ENCODE measurements at regions not wholly inside any gene's neighbourhood (a gene's known extent, or its start where the extent isn't known, plus 50 kb on each side); places are given as distances from the start of the nearest gene placed in this dataset.

DNA sequence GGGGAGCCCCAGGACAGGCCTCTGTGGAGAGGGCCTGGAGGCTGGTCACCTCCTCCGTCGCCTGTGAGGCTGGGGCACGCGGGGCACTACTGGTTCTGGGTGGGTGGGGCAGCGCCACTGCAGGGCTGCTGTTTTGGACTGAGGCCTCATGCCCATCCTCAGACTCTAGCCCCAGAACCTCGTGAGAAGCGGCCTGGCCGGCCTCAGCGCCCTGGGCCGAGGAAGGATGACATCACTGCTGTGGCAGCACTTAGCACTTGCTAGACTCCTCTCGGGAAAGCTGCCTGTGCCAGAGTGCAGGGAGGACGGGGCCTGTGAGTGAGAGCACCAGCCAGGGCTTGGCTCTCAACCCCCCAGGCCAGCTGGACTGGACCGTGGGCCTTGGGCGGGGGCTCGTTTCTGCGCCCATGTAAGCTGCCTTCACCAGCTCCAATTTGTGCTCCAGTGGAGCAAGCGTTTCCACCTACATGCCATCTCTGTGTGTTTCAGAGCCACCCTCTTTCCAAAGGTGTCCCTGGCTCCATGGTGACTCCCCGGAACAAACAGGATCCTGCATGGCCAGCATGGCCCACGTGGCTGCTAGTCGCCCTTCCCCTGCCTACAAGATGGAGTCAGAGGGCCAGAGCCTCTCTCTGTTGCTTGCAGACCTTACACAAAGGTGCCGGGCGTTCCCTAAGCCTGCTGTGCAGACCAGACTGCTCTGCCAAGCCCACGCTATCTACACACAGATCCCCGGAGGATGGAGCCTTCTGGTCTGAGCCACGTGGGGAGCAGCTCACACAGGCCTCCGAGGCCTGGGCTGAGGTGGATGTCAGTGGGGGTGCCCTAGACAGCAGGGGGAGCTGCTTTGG lies 102.9 kb downstream of the CTTN start:
- DNase-seq (ENCODE audit: extremely low read depth in 1 of 2, low read depth in 1 of 2), result no peak

DNA sequence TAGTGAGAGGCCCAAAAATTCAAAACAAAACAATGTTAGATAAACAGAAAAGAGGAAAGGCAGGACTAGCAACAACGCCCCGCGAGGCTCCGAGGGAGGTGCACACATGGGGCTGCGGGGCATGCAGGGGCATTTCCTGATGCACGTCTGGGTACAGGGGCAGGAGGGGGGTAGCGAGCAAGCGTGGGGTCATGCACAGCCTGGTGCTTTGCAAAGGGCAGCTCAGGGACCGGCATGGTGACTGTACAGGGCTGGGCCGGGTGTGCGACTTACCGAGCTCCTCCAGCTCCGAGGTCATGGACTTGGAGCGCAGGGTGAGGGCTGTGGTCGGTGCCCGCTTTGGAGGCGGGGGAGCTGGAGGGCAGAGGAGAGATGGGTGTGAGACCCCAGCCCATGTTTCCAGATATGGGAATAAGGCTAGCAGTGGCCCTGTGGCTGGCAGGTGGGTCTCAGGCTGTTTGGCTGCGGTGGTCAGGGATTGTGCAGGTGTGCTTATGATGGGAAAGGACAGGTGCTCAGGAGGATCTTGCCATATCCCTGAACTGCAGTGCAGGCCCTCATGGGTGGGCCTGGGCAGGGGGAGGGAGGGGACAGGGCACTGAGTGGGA lies 103.7 kb downstream of the CTTN start:
- DNase-seq (ENCODE audit: extremely low read depth in 1 of 2, low read depth in 1 of 2), result no peak

DNA sequence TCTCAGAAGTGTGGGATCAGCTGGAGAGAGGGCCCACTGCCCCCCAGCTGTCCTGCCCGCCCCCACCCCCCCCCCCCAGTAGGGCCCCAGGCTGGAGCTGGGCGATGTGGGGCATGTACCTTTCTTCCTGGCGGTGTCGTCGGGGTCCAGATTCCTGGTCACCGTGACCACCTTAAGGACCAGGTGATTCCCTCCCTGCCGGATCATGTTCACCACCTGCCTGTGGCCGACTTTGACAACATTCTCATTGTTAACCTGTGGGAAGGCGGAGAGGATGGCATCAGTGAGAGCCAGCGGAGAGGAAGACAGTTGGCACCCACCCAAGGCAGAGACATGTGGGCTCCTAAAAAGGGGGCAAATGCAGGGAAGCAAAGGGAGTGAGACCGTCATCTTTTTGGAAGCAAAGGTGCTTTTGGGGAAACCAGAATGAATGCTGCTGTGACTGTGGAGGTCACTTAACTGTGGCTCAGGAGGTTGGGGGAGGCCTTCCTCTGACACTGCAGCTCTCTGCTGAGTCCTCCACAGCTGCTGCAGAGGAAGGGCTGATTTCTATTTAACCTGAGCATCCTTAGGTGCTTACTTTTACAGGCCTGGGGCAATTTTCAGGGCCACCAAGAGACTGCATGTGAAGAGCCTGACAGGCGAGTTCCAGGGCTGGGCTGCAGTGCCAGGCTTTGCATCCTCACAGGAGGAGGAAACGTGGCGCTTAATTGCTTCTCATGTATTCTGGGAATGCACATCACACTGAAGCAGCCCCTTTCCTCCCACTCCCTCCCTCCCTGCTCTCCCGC lies 104.5 kb downstream of the CTTN start:
- DNase-seq (ENCODE audit: extremely low read depth in 1 of 2, low read depth in 1 of 2), result no peak

DNA sequence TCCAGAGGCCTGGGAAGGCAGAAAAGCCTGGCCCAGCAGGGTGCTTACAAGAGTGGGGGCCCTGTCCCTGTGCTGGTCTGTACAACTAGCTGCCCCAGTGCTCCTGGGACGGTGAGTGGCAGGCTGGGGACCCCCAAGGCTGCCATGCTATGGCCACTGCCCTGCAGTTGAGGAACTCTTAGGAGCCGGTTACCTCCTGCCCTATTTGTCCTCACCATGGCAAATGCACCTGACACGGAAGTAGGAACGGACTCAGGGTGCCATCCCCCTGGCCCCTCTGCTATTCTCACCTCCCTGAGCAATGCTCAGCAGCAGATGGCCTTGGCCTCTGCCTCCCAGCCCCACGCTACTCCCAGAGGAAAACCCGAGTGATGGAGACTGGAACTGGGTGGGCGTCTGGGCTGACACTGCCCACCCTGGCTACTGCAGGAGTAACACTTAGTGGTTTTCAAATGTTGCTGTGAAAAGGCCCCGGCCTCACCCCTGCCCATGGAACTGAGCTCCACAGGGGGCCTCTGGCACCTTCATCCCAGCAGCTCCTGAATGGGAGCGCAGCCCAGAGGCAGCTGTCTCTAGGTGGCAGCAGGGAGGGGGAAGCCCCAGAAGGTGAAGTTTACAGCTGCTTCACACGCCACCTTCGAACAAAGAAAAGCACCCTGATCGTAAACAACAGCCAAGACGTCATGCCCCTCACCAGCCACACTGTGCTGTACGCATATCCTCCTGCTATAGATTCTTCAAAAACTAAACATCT lies 105.3 kb downstream of the CTTN start:
- DNase-seq (ENCODE audit: extremely low read depth in 1 of 2, low read depth in 1 of 2), result no peak

DNA sequence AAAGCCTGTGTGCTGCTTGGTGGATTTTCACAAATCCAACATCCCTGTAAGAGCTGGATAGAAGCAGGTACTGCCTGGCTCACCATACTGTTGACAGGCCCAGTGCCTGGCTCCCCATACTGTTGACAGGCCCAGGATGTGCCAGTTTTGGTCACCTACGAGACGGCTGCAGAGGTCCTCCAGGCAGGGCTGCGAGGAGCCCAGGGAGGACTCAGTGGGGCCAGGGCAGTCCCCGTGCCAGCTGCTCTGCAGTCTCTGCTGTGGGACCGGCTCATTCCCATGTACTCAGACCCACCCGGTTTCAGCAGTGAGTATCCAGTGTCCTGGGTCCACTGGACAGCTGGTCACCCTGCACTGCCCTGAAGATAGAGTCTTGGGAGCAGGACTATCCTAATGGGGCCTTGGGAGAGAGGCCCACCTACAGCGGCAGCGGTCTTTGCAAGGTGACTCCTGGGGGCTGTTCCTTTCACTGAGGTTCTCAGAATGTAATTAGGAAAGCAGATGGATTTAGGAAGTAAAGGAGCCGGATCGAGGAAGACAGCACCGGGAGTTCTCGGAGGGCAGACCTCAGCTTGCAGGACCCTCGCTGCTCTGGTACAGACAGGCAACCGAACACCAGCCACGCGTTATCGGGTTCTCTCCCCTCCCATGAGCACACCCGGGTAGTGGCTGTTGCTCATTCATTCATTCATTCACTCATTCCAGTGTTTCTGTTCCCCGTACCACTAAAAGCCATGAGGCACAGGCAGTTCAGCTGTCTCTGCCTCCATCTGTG lies 106.1 kb downstream of the CTTN start:
- no peak for DNase-seq (ENCODE audit: extremely low read depth in 1 of 2, low read depth in 1 of 2)

DNA sequence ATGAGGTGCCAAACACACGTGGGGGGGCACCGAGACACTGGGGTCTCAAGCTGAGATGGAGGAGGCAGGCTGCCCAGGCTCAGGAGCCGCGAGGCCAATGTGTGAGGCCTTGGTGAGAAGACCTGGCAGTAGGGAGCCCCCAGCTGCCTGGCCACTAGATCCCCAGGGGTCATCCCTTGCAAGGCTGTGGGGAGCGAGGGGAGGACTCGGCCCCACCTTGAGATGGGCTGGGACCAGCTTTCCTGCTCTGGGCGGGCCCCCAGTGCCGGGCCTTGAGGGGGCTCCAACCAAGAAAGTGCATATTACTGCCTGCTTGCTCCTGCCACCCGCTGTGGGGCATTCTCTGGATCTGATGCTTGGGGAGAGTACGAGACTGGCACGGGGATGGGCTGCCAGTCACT lies 107.0 kb downstream of the CTTN start:
- no peak for DNase-seq (ENCODE audit: extremely low read depth in 1 of 2, low read depth in 1 of 2)

DNA sequence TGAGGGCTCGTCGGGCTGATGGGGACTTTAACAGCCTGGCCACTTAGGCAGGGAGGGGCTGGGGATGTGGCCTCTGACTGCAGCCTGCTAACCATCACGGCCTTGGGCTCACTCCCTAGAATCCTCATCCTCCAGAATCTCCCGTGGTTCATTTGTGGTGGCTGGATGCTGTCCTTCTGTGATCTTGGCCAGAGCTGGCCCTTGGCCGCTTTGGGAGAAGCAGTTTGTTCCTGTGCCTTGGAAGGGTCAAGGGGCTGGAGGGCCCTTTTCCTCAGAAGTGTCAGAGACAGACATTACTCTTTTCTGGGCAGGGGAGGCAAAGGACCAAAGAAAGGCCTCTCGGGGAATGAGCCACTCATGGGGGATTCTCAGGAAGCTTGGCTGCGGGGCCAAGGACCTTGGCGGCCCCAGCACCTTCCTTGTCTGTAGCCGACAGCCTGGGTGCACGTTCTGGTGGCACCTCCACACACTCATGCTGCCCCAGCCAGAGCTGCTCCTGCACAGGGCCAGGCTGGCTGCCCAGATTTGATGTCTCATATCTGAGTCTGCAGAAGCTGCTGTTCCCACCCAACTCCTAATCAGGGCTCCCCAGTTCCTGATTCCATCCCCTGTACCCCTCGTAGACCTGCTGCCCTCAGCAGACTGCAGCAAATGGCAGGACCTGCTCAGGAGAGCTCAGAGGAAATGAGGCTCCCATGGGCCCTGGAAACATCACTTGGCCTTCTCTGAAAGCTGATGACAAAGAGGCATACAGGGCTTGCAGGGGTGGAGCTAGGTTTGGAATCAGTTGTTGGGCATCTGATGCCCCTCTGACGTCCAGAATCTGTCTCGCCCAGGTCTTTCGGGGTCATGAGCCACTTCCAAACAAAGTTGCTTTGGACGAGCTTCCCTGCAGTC lies 107.7 kb downstream of the CTTN start:
- no peak for DNase-seq (ENCODE audit: extremely low read depth in 1 of 2, low read depth in 1 of 2)

DNA sequence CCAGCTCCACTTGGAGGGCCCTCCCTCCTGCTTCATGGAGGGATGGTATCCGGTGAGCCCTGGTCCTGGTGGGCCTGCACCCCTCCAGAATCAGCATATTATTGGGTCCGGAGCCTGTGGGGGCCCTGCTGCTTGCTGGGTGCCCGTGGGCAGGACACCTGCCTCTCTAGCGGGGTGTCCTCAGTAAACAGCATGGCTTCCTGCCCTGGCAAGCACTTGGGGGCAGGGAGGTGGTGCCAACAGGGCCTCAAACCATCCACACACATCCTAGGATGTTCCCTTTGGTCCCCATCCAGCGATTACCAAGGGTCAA lies 108.3 kb downstream of the CTTN start:
- no peak for DNase-seq (ENCODE audit: extremely low read depth in 1 of 2, low read depth in 1 of 2)

DNA sequence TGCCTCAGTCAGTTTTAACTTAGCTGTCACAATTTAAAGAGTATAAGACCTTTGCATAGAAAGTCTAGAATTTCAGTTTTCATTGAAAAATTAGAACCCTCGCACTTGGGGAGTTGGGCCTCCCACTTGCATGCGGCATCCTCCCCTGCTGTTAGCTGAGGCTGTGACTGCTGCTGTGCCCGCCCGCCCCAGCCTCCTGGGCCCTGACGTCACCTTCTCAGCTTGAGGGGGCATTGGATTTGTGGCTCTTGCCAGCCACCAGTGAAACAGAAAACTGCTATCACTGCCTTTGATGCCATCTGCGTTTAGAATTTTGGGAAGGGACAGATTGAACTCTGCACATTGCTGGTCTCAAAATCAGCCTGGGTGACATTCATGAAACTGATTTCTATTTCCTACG lies 108.7 kb downstream of the CTTN start:
- no peak for DNase-seq (ENCODE audit: extremely low read depth in 1 of 2, low read depth in 1 of 2)

DNA sequence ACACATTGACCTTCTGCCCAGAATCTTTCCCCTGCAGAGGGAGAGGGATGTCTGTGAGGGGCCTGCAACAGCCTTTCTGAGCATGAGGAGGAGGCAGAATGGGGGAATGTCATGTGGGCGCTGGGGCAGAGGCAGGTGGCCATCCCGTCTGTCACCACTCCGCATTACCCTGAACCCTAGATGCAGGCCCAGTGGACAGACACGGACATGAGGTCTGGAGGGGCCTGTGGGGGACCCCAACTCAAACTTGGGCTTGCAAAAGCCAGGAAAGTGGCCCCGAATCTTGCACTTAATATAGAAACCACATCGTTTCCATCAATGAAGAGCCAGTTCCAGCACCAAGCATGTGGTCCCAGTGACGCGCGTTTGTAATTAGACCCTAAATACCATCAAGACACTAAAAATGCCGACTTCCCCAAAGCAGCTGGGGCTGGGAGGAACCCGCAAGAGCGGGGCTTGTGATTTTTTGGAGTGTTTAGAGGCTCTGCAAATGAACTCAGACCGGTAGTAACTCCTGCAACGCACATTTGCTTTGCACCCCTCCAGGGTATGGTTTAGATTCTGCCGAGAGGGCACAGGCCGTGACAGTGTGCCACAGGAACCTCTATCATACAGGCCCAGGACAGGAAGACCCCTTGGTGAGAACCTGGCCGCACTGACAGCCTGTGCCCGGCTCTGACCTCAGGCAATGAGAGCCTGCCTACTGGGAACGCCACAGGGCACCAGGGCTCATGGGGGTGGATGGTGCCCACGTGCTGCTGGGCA lies 109.3 kb downstream of the CTTN start:
- no peak for DNase-seq (ENCODE audit: extremely low read depth in 1 of 2, low read depth in 1 of 2)

DNA sequence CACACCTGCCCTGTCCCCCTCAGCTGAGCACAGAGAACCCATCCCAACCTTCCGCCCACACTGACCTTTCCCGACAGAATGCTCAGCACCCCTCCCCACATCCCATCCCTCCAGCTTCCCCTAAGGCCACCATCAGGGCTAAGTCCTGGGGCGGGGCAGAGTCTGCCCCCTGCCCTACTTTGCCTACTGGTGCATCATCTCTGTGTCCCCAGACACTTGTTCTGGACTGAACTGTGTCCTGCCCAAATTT lies 109.8 kb downstream of the CTTN start:
- DNase-seq (ENCODE audit: extremely low read depth in 1 of 2, low read depth in 1 of 2), result no peak

DNA sequence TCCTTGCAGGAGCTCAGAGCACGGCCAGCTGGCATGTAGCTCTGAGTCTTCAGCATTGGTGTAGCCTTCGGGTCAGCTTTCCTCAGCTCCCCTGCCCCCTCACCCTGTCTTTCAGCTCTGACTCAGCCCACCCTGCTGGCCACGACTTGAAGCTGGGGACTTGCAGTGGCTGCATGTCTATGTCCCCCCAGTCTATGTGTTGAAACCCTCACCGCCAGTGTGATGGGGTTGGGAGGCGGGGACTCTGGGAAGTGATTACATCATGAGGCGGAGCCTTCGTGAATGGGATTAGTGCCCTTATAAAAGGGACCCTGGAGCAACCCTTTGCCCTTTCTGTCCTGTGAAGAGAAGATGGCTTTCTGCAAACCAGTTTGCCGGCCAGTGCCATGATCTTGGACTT lies 111.1 kb downstream of the CTTN start:
- no peak for DNase-seq (ENCODE audit: extremely low read depth in 1 of 2, low read depth in 1 of 2)

DNA sequence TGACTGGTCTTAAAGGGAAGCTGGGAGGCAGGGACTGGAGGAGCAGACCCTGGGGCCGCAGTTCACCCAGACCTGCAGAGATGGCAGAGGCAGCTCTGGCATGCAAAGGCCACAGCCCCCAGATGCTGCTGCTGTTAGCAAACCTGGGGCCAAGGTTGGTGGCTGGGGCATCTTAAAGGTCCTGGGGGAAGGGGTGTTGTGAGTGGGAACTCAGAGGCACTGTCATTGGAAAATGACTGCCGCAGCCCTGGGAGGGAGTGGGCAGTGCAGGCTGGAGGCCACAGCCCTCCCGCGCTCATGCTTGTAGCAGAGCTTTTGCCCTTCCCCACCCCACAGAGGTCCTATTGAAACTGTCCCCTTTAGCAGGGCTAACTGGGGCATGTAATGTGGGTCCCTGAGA lies 111.8 kb downstream of the CTTN start:
- no peak for DNase-seq (ENCODE audit: extremely low read depth in 1 of 2, low read depth in 1 of 2)

DNA sequence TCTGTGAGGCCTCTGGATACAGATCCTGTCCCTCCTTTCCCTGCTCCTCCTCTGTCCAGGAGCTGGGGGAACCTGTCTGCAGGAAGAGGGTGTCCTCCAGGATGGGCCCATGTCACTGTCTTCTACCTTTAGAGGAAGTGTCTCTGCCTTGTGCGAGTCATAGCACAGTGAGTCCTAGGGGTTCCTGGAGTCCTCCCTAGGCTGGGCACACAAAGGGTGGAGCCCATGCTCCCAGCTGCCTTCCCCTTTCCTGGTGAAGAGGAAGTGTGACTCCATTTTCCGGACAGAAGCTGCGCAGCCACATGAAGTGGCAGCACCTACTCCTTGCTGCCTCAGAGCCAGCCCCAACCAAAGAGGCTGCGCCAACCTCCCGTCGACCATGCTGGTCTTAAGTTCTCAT lies 112.2 kb downstream of the CTTN start:
- DNase-seq (ENCODE audit: extremely low read depth in 1 of 2, low read depth in 1 of 2), result no peak

DNA sequence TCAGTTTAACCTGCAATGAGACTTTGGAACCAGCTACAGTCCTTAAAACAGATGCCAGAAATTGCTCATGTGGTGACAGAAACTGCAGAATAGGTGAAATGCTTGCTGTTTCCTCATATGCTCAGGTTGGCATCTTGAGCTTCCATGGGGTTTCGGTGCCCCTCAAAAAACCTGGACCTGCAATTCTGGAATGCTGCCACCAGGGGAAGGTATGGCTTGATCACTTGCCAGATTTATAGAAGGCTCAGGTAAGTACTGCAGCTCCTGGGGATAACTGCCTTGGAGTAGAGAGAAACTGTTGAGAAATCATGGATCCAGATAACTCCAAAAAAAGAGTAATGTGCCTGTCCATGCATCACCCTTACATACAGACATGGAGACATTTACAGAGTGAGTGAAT lies 113.0 kb downstream of the CTTN start:
- no peak for DNase-seq (ENCODE audit: extremely low read depth in 1 of 2, low read depth in 1 of 2)

DNA sequence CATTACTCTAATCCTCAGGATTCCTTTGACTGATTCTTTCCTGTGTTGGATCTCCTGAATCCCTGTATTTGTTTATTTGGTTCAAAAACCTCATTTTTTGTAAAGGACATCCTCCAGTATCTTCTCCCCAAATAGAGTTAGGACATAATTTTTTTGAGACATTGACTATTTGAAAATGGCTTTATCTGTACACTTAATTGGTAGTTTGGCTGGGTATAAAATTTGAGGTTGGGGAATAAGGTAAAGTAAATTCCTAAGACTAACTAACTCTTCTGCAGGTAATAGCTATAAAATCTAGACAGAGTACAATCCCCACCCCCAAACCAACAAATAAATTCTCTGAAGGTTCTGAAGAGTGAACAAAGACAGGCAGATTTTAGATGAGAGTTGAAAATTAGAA lies 114.4 kb downstream of the CTTN start:
- no peak for DNase-seq (ENCODE audit: extremely low read depth in 1 of 2, low read depth in 1 of 2)

DNA sequence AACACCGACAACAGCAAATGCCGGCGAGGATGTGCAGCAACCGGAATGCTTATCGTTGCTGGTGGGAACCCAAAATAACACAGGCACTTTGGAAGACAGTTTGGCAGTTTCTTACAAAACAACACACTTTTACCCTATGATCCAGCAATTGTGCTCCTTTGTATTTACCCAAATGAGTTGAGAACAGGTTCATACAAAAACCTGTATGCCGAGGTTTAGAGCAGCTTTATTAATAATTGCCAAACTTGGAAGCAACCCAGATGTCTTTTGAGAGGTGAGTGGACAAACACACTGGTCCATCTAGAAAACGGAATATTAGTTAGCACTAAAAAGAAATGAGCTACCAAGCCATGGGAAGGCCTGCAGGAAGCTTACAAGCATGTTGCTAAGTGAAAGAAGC lies 118.9 kb downstream of the CTTN start:
- no peak for DNase-seq (ENCODE audit: extremely low read depth in 1 of 2, low read depth in 1 of 2)

DNA sequence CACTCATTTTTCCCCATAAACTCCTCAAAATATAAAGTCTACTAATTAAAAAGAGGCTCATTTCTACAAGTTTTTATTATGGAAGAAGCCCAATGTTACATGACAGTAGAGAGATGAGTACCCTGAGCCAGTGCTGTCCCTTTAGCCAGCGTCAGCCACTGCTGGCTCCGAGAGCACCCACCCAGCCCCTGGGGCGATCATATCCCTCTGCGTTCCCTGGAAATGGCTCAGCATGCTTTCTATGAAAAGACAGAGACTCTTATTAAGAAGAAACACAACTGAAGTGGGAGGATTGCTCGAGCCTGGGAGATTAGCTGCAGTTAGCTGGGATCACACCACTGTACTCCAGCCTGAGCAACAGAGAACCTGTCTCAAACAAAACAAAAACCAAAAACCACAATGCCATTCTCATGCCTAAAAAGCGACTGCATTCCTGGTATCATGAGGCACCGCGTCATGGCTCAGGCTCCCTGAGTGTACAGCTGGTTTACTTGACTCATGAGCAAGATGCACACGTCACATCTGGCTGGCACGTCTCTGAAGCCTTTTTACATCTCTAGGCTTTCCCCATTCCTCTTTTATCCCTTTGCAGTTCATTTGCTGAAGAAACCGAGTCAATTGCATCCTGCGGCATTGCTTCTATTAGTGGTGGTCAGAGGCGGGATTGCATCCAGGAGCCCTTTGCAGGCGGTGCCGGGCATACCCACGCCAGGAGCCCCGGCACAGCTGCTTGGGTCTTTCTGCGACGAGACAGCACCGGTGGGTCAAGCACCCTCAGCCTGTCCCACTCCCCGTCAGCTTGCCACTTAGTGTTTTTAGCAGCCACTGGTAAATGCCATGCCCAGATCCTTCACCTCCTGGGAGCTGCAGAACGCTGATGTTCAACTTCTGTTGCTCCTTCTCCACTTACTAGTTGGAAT lies 119.9 kb downstream of the CTTN start:
- DNase-seq (ENCODE audit: extremely low read depth in 1 of 2, low read depth in 1 of 2), result no peak
